Loucy (cell line): ENCODE measurements at regions not wholly inside any gene's neighbourhood (a gene's known extent, or its start where the extent isn't known, plus 50 kb on each side); places are given as distances from the start of the nearest gene placed in this dataset.

Source experiments
- H2AFZ ChIP-seq: fragments of 200-600 bp; sonication (generic); 2 replicates; pipeline ENCODE4 v1.6.0; 2016; ENCODE audit warnings: antibody characterized with exemption, mild to moderate bottlenecking, low read length, moderate library complexity
- H3F3A ChIP-seq: fragments of 200-600 bp; 2 replicates; pipeline ENCODE4 v1.6.0; 2016; ENCODE audit warnings: antibody characterized with exemption, low read depth, mild to moderate bottlenecking
- H3K27me3 ChIP-seq: fragments of 200-600 bp; sonication (generic); 2 replicates; pipeline ENCODE4 v1.6.1; 2014; ENCODE audit warnings: low read length, mild to moderate bottlenecking; ENCODE audit not compliant: insufficient read depth, poor library complexity, severe bottlenecking
- H3K36me3 ChIP-seq: fragments of 200-600 bp; sonication (generic); 2 replicates; pipeline ENCODE4 v1.6.1; 2016; ENCODE audit warnings: low read length; ENCODE audit not compliant: insufficient read depth
- H3K4me1 ChIP-seq: fragments of 200-600 bp; sonication (generic); 2 replicates; pipeline ENCODE4 v1.5.1; 2014; ENCODE audit warnings: low read length, mild to moderate bottlenecking; ENCODE audit not compliant: insufficient read depth, poor library complexity, severe bottlenecking
- H3K4me2 ChIP-seq: fragments of 200-600 bp; sonication (generic); 2 replicates; pipeline ENCODE4 v1.6.0; 2014; ENCODE audit warnings: antibody characterized with exemption, low read length, low read depth, mild to moderate bottlenecking; ENCODE audit not compliant: poor library complexity, severe bottlenecking
- H3K4me3 ChIP-seq: fragments of 200-600 bp; sonication (generic); 2 replicates; pipeline ENCODE4 v1.5.1; 2014; ENCODE audit warnings: low read length, mild to moderate bottlenecking, mixed read lengths; ENCODE audit not compliant: poor library complexity, severe bottlenecking
- H3K79me2 ChIP-seq: fragments of 200-600 bp; sonication (generic); 2 replicates; pipeline ENCODE4 v1.6.1; 2014; ENCODE audit warnings: low read length; ENCODE audit not compliant: insufficient read depth
- H3K9ac ChIP-seq: fragments of 200-600 bp; sonication (generic); 2 replicates; pipeline ENCODE4 v1.6.0; 2014; ENCODE audit warnings: mild to moderate bottlenecking, low read depth, low read length, moderate library complexity; ENCODE audit not compliant: poor library complexity, severe bottlenecking
- H3K9me2 ChIP-seq: fragments of 200-600 bp; sonication (generic); replicated peaks from 2 replicates; pipeline ENCODE4 v1.6.1; 2016; ENCODE audit warnings: low read depth, low read length, mixed read lengths
- H3K9me3 ChIP-seq: fragments of 200-600 bp; sonication (generic); 2 replicates; pipeline ENCODE4 v1.6.1; 2014; ENCODE audit warnings: mild to moderate bottlenecking, antibody characterized with exemption, low read length, low read depth; ENCODE audit not compliant: insufficient read depth
- H4K20me1 ChIP-seq: fragments of 200-600 bp; sonication (generic); 2 replicates; pipeline ENCODE4 v1.6.0; 2014; ENCODE audit warnings: antibody characterized with exemption, low read length, mild to moderate bottlenecking; ENCODE audit not compliant: insufficient read depth, poor library complexity, severe bottlenecking
- EZH2phosphoT487 ChIP-seq: fragments of 200-600 bp; IDR thresholded peaks from 2 replicates; pipeline ENCODE4 v1.6.1; 2018; ENCODE audit warnings: antibody characterized with exemption, mild to moderate bottlenecking, moderate library complexity, borderline replicate concordance
- TF ChIP-seq, protein P1 (sequence below): fragments of 200-600 bp; sonication (generic); conservative IDR thresholded peaks from 2 replicates; pipeline ENCODE4 v1.5.1; 2014; ENCODE audit warnings: mild to moderate bottlenecking, antibody characterized with exemption, low read length

DNA sequence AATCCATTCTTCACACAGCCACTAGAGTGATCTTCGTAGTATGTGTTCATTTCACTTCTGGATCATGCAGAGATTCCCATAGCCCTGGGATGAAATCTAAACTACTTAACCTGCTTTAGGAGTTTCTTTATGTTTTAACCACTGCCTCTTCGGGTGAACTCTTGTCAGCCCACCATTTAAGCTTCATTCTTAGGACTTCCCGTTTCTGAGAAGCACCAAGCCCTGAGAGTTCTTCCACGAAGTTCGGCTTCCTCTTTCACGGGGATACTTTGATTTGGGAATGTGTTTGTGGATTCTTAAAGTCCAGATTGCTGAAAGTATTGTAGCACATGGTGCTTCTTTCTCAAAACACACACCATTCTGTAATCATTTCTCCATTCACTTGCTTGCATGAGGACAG is 205.0 kb downstream of the UBE2E3 start:
- no peaks in the 10 kb centered on the region for H3K36me3 ChIP-seq
- H3K9me3 ChIP-seq = no peaks in the 10 kb centered on the region
- no peaks in the 10 kb centered on the region for H3K79me2 ChIP-seq
- TF ChIP-seq, protein P1, sequence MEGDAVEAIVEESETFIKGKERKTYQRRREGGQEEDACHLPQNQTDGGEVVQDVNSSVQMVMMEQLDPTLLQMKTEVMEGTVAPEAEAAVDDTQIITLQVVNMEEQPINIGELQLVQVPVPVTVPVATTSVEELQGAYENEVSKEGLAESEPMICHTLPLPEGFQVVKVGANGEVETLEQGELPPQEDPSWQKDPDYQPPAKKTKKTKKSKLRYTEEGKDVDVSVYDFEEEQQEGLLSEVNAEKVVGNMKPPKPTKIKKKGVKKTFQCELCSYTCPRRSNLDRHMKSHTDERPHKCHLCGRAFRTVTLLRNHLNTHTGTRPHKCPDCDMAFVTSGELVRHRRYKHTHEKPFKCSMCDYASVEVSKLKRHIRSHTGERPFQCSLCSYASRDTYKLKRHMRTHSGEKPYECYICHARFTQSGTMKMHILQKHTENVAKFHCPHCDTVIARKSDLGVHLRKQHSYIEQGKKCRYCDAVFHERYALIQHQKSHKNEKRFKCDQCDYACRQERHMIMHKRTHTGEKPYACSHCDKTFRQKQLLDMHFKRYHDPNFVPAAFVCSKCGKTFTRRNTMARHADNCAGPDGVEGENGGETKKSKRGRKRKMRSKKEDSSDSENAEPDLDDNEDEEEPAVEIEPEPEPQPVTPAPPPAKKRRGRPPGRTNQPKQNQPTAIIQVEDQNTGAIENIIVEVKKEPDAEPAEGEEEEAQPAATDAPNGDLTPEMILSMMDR = no peak
- TF ChIP-seq EZH2phosphoT487 = no peak
- H4K20me1 ChIP-seq = no peaks in the 10 kb centered on the region
- H3K9ac ChIP-seq = no peak overlapping the region
- H3K4me3 ChIP-seq = no peak overlapping the region
- H3K4me1 ChIP-seq = peaks cover 18% of the 10 kb centered on the region
- H3K9me2 ChIP-seq = no peaks in the 10 kb centered on the region
- H3F3A ChIP-seq = no peaks in the 10 kb centered on the region
- no peak overlapping the region for H2AFZ ChIP-seq
- no peaks in the 10 kb centered on the region for H3K27me3 ChIP-seq
- H3K4me2 ChIP-seq = no peak overlapping the region

DNA sequence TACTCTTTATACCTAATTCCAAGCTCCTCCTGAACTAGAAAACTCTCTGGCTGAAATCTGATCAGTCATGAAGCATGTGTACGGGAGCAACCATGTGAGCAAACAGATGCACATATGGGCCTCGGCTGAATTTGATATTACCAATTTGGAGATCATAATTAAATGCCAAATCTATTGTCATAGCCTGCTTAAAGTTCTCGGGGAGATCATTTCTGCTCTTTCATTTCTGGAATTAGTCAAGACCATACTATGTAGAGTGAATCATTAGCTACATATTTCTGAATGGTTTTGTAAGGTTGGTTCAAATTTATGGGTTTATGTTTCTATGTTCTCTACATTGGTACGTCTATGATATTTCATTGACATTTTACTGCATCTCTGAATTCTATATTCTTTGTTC is 205.5 kb downstream of the UBE2E3 start:
- Histone ChIP-seq H3K4me2 (no peak overlapping the region), H3K9me2 (no peaks in the 10 kb centered on the region), H3F3A (no peaks in the 10 kb centered on the region), H2AFZ (no peak overlapping the region), H4K20me1 (no peaks in the 10 kb centered on the region), H3K9ac (no peak overlapping the region), H3K36me3 (no peaks in the 10 kb centered on the region), H3K4me1 (peaks cover 24% of the 10 kb centered on the region), H3K9me3 (no peaks in the 10 kb centered on the region), H3K27me3 (no peaks in the 10 kb centered on the region), H3K79me2 (no peaks in the 10 kb centered on the region), H3K4me3 (no peak overlapping the region)
- no peak for TF ChIP-seq EZH2phosphoT487
- TF ChIP-seq, protein P1 = no peak

DNA sequence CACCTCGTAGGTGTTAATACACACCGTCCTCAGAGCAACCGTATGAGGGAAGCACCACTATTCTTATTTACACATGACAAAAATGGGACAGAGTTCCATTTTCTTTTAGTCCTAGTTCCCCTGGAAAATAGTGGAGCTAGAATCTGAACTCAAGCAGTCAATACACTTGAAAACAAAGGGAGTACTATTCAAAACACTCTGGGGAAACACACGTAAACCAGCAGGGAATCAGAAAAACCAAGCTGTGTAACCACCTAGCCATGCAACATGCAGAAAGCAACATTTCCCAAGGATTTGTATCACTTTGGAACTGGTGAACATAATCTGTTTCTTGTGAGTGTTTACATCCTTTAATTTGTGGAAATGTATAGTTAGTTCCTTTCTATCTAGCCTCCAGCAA is 208.2 kb downstream of the UBE2E3 start:
- Histone ChIP-seq H3K9ac (no peak overlapping the region), H3K79me2 (no peaks in the 10 kb centered on the region), H2AFZ (no peak overlapping the region), H3K9me3 (no peaks in the 10 kb centered on the region), H3K36me3 (no peaks in the 10 kb centered on the region), H3K4me1 (peaks cover 34% of the 10 kb centered on the region), H3K4me3 (no peak overlapping the region), H4K20me1 (no peaks in the 10 kb centered on the region), H3K9me2 (no peaks in the 10 kb centered on the region), H3K27me3 (no peaks in the 10 kb centered on the region), H3K4me2 (no peak overlapping the region), H3F3A (no peaks in the 10 kb centered on the region)
- TF ChIP-seq, protein P1 = no peak
- TF ChIP-seq EZH2phosphoT487 = no peak
